Activated naive CD4-positive, alpha-beta T cell treated with anti-CD3 and anti-CD28 coated beads, Interleukin-2, amount 50 U/mL, for 24 hours (primary cell): ENCODE measurements at regions not wholly inside any gene's neighbourhood (a gene's known extent, or its start where the extent isn't known, plus 50 kb on each side); places are given as distances from the start of the nearest gene placed in this dataset.

Experiments
- H3K27ac Mint-ChIP-seq: one replicate; pipeline ENCODE4 v1.8.0; 2021; ENCODE audit warnings: mild to moderate bottlenecking, mixed read lengths
- H3K27me3 Mint-ChIP-seq: one replicate; pipeline ENCODE4 v1.8.0; 2021; ENCODE audit warnings: mixed read lengths
- H3K36me3 Mint-ChIP-seq: one replicate; pipeline ENCODE4 v1.8.0; 2021; ENCODE audit warnings: mixed read lengths
- H3K4me1 Mint-ChIP-seq: one replicate; pipeline ENCODE4 v1.8.0; 2021; ENCODE audit warnings: mixed read lengths
- H3K4me3 Mint-ChIP-seq: one replicate; pipeline ENCODE4 v1.8.0; 2021; ENCODE audit warnings: mild to moderate bottlenecking, mixed read lengths
- H3K9me3 Mint-ChIP-seq: one replicate; pipeline ENCODE4 v1.8.0; 2021; ENCODE audit warnings: mixed read lengths

DNA sequence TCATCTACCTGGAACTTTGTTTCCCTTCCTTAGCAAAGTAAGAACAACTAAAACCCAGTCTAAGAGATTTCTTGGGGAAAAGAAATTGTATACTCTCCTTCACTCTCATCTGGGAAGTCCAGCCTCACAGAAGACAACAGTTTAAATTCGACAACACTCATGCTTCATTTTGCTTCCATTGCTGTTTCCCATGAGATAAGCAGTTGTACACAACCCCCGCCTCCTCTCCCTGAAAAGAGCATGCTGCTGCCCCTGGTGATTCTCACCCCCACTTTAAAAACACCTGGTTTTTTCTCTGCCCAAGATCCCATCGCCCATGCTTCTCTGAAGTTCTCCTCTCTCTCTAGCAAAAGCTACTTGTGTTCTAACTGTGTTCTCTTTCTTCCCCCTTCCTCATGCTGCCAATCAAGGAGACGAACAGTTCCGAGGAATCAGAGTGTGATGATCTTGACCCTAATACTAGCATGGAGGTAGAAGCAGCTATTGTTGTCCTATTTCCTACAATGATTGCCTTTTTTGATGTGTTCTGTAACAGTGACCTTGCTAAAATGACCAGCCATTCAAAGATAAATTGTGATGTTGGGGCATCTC, 51.1 kb upstream of the UMPS start:
- H3K36me3 Mint-ChIP-seq = no peaks in the 10 kb centered on the region
- no peak overlapping the region for H3K27ac Mint-ChIP-seq
- no peak overlapping the region for H3K4me3 Mint-ChIP-seq
- H3K9me3 Mint-ChIP-seq = no peaks in the 10 kb centered on the region
- no peaks in the 10 kb centered on the region for H3K27me3 Mint-ChIP-seq
- H3K4me1 Mint-ChIP-seq = no peaks in the 10 kb centered on the region
